ENCODE measurements at regions not wholly inside any gene's neighbourhood (a gene's known extent, or its start where the extent isn't known, plus 50 kb on each side); places are given as distances from the start of the nearest gene placed in this dataset.

GRCh38 chr1:95504321-95504720, 270.3 kb downstream of the RWDD3 start:
- TF ChIP-seq CTCF (IDR thresholded peaks at IDR 0.05) (no peak), POLR2A (IDR thresholded peaks at IDR 0.05) (no peak)

Measured in thyroid gland (tissue), 4 donors.